HG03159 (cell line): ENCODE measurements at regions not wholly inside any gene's neighbourhood (a gene's known extent, or its start where the extent isn't known, plus 50 kb on each side); places are given as distances from the start of the nearest gene placed in this dataset.

Experiments
- ATAC-seq: cut with Tn5 transposase; IDR thresholded peaks from one replicate; pipeline ENCODE4 v1.9.1; 2021; ENCODE audit warnings: mild to moderate bottlenecking, moderate library complexity; ENCODE audit not compliant: unreplicated experiment

- ATAC-seq: peak; percentile 82
These were observed 91.6 kb downstream of the TMX3 start for GRCh38 chr18:68623342-68623741.

GRCh38 chr18:68611311-68611710, 103.6 kb downstream of the TMX3 start:
- no peak for ATAC-seq

GRCh38 chr18:68608851-68609490, 105.9 kb downstream of the TMX3 start:
- no peak for ATAC-seq

- no peak for ATAC-seq
These were observed 107.1 kb downstream of the TMX3 start for GRCh38 chr18:68607852-68608251.

GRCh38 chr18:68604256-68604655, 110.7 kb downstream of the TMX3 start:
- ATAC-seq: no peak

- no peak for ATAC-seq
These were observed 118.9 kb downstream of the TMX3 start for GRCh38 chr18:68596016-68596415.

GRCh38 chr18:68588169-68588568, 126.7 kb downstream of the TMX3 start:
- no peak for ATAC-seq

- no peak for ATAC-seq
These were observed 131.2 kb downstream of the TMX3 start for GRCh38 chr18:68583685-68584084.

- no peak for ATAC-seq
These were observed 140.6 kb downstream of the TMX3 start for GRCh38 chr18:68574311-68574710.

GRCh38 chr18:68569936-68570335, 145.0 kb downstream of the TMX3 start:
- ATAC-seq: no peak

GRCh38 chr18:68568364-68569155, 146.3 kb downstream of the TMX3 start:
- ATAC-seq: no peak

- ATAC-seq: no peak
These were observed 147.9 kb downstream of the TMX3 start for GRCh38 chr18:68566991-68567390.

GRCh38 chr18:68564961-68565360, 149.9 kb downstream of the TMX3 start:
- ATAC-seq: no peak

- no peak for ATAC-seq
These were observed 150.6 kb downstream of the TMX3 start for GRCh38 chr18:68564351-68564750.

- ATAC-seq: no peak
These were observed 154.8 kb downstream of the TMX3 start for GRCh38 chr18:68560128-68560527.

GRCh38 chr18:68557183-68557582, 157.7 kb downstream of the TMX3 start:
- no peak for ATAC-seq

GRCh38 chr18:68555879-68556301, 159.0 kb downstream of the TMX3 start:
- ATAC-seq: no peak

- ATAC-seq: no peak
These were observed 165.7 kb downstream of the TMX3 start for GRCh38 chr18:68548904-68549870.

GRCh38 chr18:68543344-68543743, 171.6 kb downstream of the TMX3 start:
- no peak for ATAC-seq

GRCh38 chr18:68542846-68543245, 172.1 kb downstream of the TMX3 start:
- no peak for ATAC-seq

GRCh38 chr18:68533641-68534040, 181.3 kb downstream of the TMX3 start:
- no peak for ATAC-seq
